KMS-11 (cell line): ENCODE measurements at regions not wholly inside any gene's neighbourhood (a gene's known extent, or its start where the extent isn't known, plus 50 kb on each side); places are given as distances from the start of the nearest gene placed in this dataset.
A peak's percentile ranks its signal among the peaks of the same experiment; 100 is the strongest.

Experiments
- H2AFZ ChIP-seq: fragments of 200-600 bp; sonication (generic); 2 replicates; pipeline ENCODE4 v1.6.1; 2016; ENCODE audit warnings: antibody characterized with exemption, mixed run types, low read depth
- H3K27ac ChIP-seq: fragments of 200-600 bp; sonication (generic); 2 replicates; pipeline ENCODE4 v1.6.1; 2016; ENCODE audit warnings: mild to moderate bottlenecking, mixed run types
- H3K27me3 ChIP-seq: fragments of 200-600 bp; sonication (generic); 2 replicates; pipeline ENCODE4 v1.6.1; 2017; ENCODE audit warnings: mild to moderate bottlenecking, low read depth, mixed run types, moderate library complexity; ENCODE audit not compliant: insufficient read depth
- H3K36me3 ChIP-seq: fragments of 200-600 bp; sonication (generic); 2 replicates; pipeline ENCODE4 v1.6.1; 2017; ENCODE audit warnings: mild to moderate bottlenecking, mixed run types; ENCODE audit not compliant: insufficient read depth
- H3K4me1 ChIP-seq: fragments of 200-600 bp; sonication (generic); 2 replicates; pipeline ENCODE4 v1.6.1; 2016; ENCODE audit warnings: mild to moderate bottlenecking, low read depth, mixed run types; ENCODE audit not compliant: poor library complexity, severe bottlenecking
- H3K4me2 ChIP-seq: fragments of 200-600 bp; sonication (generic); 2 replicates; pipeline ENCODE4 v1.7.0; 2016; ENCODE audit warnings: mild to moderate bottlenecking, mixed run types
- H3K4me3 ChIP-seq: fragments of 200-600 bp; sonication (generic); IDR thresholded peaks from 2 replicates; pipeline ENCODE4 v1.6.1; 2017; ENCODE audit warnings: low read depth, low read length, mixed read lengths; ENCODE audit not compliant: insufficient read depth
- H3K79me2 ChIP-seq: fragments of 200-600 bp; sonication (generic); 2 replicates; pipeline ENCODE4 v1.6.1; 2016; ENCODE audit warnings: low read depth, mixed run types; ENCODE audit not compliant: insufficient read depth
- H3K9ac ChIP-seq: fragments of 200-600 bp; sonication (generic); 2 replicates; pipeline ENCODE4 v1.6.1; 2016; ENCODE audit warnings: mild to moderate bottlenecking, mixed run types
- H4K20me1 ChIP-seq: fragments of 200-600 bp; sonication (generic); 2 replicates; pipeline ENCODE4 v1.6.1; 2016; ENCODE audit warnings: mild to moderate bottlenecking, mixed run types; ENCODE audit not compliant: insufficient read depth
- TF ChIP-seq, protein P1 (sequence below): fragments of 200-600 bp; sonication (generic); conservative IDR thresholded peaks from 2 replicates; pipeline ENCODE4 v1.6.1; 2017; ENCODE audit warnings: low read depth, mild to moderate bottlenecking, antibody characterized with exemption, low read length, moderate library complexity, mixed read lengths

DNA sequence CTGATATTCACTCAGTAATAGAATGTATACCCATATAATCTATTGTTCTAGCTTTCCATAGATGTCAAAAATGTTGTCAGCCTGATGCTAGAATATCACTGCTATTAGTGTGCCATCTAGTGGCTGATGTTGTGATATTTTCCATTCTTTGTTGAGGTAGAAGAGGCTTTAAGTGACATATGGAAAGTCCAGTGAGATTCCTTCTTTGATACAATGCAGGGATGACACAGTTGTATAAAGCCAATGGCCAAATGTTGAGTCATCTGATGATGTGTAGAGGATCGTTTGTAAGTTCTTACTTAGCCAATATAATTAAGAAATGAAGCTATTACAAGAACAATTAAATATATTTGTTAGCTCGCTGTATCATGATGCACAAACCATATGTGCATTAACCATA lies 58.1 kb upstream of the PCED1B start:
- Histone ChIP-seq H3K79me2 (no peaks in the 10 kb centered on the region), H3K36me3 (no peaks in the 10 kb centered on the region), H3K27ac (no peak overlapping the region), H3K4me2 (no peak overlapping the region), H3K4me3 (no peak overlapping the region), H3K9ac (no peak overlapping the region), H2AFZ (no peak overlapping the region), H3K27me3 (no peaks in the 10 kb centered on the region), H3K4me1 (no peaks in the 10 kb centered on the region), H4K20me1 (no peaks in the 10 kb centered on the region)
- TF ChIP-seq, protein P1, sequence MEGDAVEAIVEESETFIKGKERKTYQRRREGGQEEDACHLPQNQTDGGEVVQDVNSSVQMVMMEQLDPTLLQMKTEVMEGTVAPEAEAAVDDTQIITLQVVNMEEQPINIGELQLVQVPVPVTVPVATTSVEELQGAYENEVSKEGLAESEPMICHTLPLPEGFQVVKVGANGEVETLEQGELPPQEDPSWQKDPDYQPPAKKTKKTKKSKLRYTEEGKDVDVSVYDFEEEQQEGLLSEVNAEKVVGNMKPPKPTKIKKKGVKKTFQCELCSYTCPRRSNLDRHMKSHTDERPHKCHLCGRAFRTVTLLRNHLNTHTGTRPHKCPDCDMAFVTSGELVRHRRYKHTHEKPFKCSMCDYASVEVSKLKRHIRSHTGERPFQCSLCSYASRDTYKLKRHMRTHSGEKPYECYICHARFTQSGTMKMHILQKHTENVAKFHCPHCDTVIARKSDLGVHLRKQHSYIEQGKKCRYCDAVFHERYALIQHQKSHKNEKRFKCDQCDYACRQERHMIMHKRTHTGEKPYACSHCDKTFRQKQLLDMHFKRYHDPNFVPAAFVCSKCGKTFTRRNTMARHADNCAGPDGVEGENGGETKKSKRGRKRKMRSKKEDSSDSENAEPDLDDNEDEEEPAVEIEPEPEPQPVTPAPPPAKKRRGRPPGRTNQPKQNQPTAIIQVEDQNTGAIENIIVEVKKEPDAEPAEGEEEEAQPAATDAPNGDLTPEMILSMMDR: peak; percentile 80

DNA sequence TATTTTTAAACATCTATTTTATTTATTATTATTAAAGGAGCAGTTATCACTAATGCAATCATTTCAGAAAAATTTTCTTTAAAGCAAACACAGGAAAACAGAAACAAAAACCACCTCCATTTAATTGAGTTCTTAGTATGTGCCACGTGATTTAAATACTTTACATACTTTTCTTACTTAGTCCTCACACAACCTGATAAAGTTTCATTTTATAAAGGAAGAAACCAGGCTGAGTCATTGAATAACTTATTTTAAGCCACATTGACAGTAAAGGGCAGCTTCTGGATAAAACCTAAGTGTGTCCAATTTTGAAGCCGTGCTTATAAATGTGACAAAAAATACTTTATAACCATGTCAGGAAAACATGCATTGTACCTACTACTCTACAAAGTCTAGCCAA lies 57.1 kb upstream of the PCED1B start:
- Histone ChIP-seq H3K4me3 (no peak overlapping the region), H3K4me1 (no peaks in the 10 kb centered on the region), H3K27ac (no peak overlapping the region), H3K9ac (no peak overlapping the region), H2AFZ (no peak overlapping the region), H3K79me2 (no peaks in the 10 kb centered on the region), H3K36me3 (no peaks in the 10 kb centered on the region), H3K27me3 (no peaks in the 10 kb centered on the region), H3K4me2 (no peak overlapping the region), H4K20me1 (no peaks in the 10 kb centered on the region)
- TF ChIP-seq, protein P1: no peak

DNA sequence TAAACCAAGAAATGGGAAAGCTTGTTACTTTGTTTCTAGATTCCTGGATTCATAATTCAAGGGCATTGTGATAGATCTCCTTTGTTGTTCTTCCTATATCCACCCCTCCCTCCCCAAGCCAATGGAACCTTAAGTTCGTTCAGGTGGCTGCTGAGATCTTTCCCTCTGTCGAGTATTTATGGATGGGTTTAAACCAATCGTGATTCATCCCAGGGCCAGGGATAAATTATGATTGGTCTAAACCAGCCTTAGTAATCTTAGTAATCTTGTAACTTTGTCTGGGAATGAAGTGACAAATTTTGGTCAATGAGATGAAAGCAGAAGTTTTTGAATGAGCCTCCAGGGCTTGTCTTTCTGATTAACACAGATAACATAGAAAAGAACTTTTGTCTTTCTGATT lies 56.1 kb upstream of the PCED1B start:
- no peaks in the 10 kb centered on the region for H3K79me2 ChIP-seq
- H3K27ac ChIP-seq: no peak overlapping the region

DNA sequence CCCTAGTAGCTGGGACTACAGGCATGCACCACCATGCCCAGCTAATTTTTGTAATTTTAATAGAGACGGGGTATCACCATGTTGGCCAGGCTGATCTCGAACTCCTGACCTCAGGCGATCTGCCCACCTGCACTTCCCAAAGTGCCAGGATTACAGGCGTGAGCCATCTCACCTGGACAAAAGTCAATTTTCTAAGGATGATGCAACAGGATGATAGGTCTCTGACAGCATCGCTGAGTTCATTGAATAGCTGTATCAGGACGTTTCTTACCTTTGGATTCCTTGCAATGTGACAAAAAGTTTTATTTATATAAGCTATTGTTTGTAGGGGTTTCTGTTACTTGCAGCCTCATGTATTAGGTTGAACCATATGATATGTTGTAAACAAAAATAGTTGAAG lies 55.5 kb upstream of the PCED1B start:
- H4K20me1 ChIP-seq: no peaks in the 10 kb centered on the region
- no peak overlapping the region for H3K4me2 ChIP-seq
- H3K36me3 ChIP-seq: no peaks in the 10 kb centered on the region
- no peak overlapping the region for H3K4me3 ChIP-seq
- TF ChIP-seq, protein P1: no peak
- no peak overlapping the region for H3K27ac ChIP-seq
- peaks cover 2% of the 10 kb centered on the region for H3K4me1 ChIP-seq
- no peak overlapping the region for H3K9ac ChIP-seq
- no peaks in the 10 kb centered on the region for H3K79me2 ChIP-seq
- H2AFZ ChIP-seq: no peak overlapping the region
- no peaks in the 10 kb centered on the region for H3K27me3 ChIP-seq

More for the DNA sequence above, 56.1 kb upstream of the PCED1B start:
- H4K20me1 ChIP-seq: no peaks in the 10 kb centered on the region
- H3K36me3 ChIP-seq: no peaks in the 10 kb centered on the region
- TF ChIP-seq, protein P1: no peak
- H3K9ac ChIP-seq: no peak overlapping the region
- H3K4me1 ChIP-seq: no peaks in the 10 kb centered on the region
- H3K4me3 ChIP-seq: no peak overlapping the region
- no peaks in the 10 kb centered on the region for H3K27me3 ChIP-seq
- no peak overlapping the region for H3K4me2 ChIP-seq
- H2AFZ ChIP-seq: no peak overlapping the region
